Testis (tissue), 2 donors: ENCODE measurements at regions not wholly inside any gene's neighbourhood (a gene's known extent, or its start where the extent isn't known, plus 50 kb on each side); places are given as distances from the start of the nearest gene placed in this dataset.

ENCODE experiments used
- CTCF ChIP-seq, 3 experiments: fragments of 450-650 bp in 2 of 3; fragments of 200-600 bp in 1 of 3; sonication (generic) in 1 of 3; IDR thresholded peaks; one replicate each; pipeline ENCODE4 v1.5.1; 2016 to 2019; ENCODE audit warnings: antibody characterized with exemption in 3 of 3, mild to moderate bottlenecking in 2 of 3, moderate library complexity in 1 of 3
- POLR2A ChIP-seq: fragments of 450-650 bp; IDR thresholded peaks from one replicate; pipeline ENCODE4 v1.6.1; 2017; ENCODE audit warnings: antibody characterized with exemption, mild to moderate bottlenecking, moderate library complexity

DNA sequence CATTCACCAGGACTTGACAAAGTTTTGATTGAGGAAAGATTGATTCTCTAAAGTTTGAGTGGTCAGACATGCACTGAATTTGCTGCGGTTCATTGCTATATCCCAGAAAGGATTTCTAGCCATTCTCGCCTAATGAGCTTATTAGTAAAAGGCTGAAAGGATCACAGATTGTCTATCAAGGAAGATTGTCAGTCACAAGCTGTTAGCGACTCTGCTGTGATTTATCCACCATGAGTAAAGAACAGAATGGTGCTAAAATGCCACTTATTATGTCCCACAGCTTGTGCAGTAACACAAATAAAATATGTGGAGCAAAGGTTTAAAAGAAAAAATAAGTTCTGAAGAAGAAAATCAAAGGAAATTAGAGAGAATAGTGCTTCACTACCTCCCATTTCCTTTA is 701.2 kb upstream of the CDH7 start:
- no peak for TF ChIP-seq CTCF (IDR thresholded peaks at IDR 0.05)
- no peak for TF ChIP-seq POLR2A
